Endothelial cell of umbilical vein (primary cell): ENCODE measurements at regions not wholly inside any gene's neighbourhood (a gene's known extent, or its start where the extent isn't known, plus 50 kb on each side); places are given as distances from the start of the nearest gene placed in this dataset. TPM values are rescaled to one million over a fixed set of nuclear protein-coding genes. Genes with fewer than 3 reads are reported as not detected.

Experiments
- BruUV-seq: library from RNA; stranded (reverse); fragments of 400-500 nt; replicated peaks from 2 replicates; lab custom pipeline; 2021; lab: Mats Ljungman, UMichigan
- CTCF ChIA-PET: fragments of 300-600, 350-600 bp; sonication (Branson Sonifier 250); formaldehyde crosslinking; loops from one replicate; lab custom pipeline; 2021; ENCODE audit warnings: antibody characterized with exemption, inconsistent platforms; lab: Charles Lee
- POLR2A ChIA-PET: fragments of 300-600, 350-600 bp; sonication (Branson Sonifier 250); formaldehyde crosslinking; loops from one replicate; lab custom pipeline; 2021; ENCODE audit warnings: antibody characterized with exemption, inconsistent platforms; lab: Charles Lee
- DNase-seq: peaks from one replicate; pipeline ENCODE4 v3.0.0-alpha.2; 2011; ENCODE audit warnings: low read depth, low spot score
- FAIRE-seq: peaks from 2 replicates; lab custom pipeline; 2011; peaks lifted over from hg19 to GRCh38; lab: Jason Lieb, UNC
- H2AFZ ChIP-seq: 2 replicates; pipeline ENCODE4 v1.6.0; 2012; ENCODE audit warnings: low read depth, low read length, control low read depth, inconsistent platforms
- H3K27ac ChIP-seq: 2 replicates; pipeline ENCODE4 v1.5.1; 2011; ENCODE audit warnings: low read depth, mild to moderate bottlenecking, control low read depth, low read length, moderate library complexity; ENCODE audit not compliant: insufficient read depth
- H3K27me3 ChIP-seq, 2 experiments: 2 replicates each; pipeline versions ENCODE4 v1.6.0 to v1.6.1; 2011; ENCODE audit warnings: low read length in 2 of 2, mixed read lengths in 1 of 2; ENCODE audit not compliant: control insufficient read depth in 2 of 2, insufficient read depth in 2 of 2
- H3K36me3 ChIP-seq, 2 experiments: 2 replicates in 1 of 2; 3 replicates in 1 of 2; pipeline ENCODE4 v1.5.1; 2011; ENCODE audit warnings: low read length in 2 of 2, mild to moderate bottlenecking in 1 of 2, moderate library complexity in 1 of 2; ENCODE audit not compliant: control insufficient read depth in 2 of 2, insufficient read depth in 2 of 2; ENCODE audit errors: extremely low read depth in 1 of 2
- H3K4me1 ChIP-seq: 3 replicates; pipeline ENCODE4 v1.5.1; 2011; ENCODE audit warnings: mild to moderate bottlenecking, low read length; ENCODE audit not compliant: control insufficient read depth, insufficient read depth; ENCODE audit errors: extremely low read depth
- H3K4me2 ChIP-seq: 2 replicates; pipeline ENCODE4 v1.6.1; 2011; ENCODE audit warnings: low read length, control low read depth, mixed read lengths; ENCODE audit not compliant: insufficient read depth
- H3K4me3 ChIP-seq, 3 experiments: fragments of 200-600 bp in 1 of 3; sonication (generic), shearing (Covaris generic) in 1 of 3; replicated peaks in 1 of 3; 2 replicates each; pipeline ENCODE4 v1.5.1; 2011 to 2016; ENCODE audit warnings: control low read depth in 3 of 3, low read length in 3 of 3, mild to moderate bottlenecking in 2 of 3, inconsistent platforms in 1 of 3, low read depth in 1 of 3, moderate library complexity in 1 of 3; ENCODE audit not compliant: insufficient read depth in 1 of 3
- H3K79me2 ChIP-seq: 2 replicates; pipeline ENCODE4 v1.6.0; 2012; ENCODE audit warnings: low read length, inconsistent platforms; ENCODE audit not compliant: control insufficient read depth, insufficient read depth
- H3K9ac ChIP-seq: replicated peaks from 2 replicates; pipeline ENCODE3; 2011; ENCODE audit warnings: low read length, control low read depth; ENCODE audit not compliant: insufficient read depth; ENCODE audit errors: extremely low read depth
- H3K9me1 ChIP-seq: replicated peaks from 3 replicates; pipeline ENCODE4 v1.6.0; 2011; ENCODE audit warnings: mild to moderate bottlenecking, low read length; ENCODE audit not compliant: control insufficient read depth, insufficient read depth; ENCODE audit errors: extremely low read depth
- H3K9me3 ChIP-seq: replicated peaks from 2 replicates; pipeline ENCODE4 v1.5.1; 2012; ENCODE audit warnings: low read length, inconsistent platforms; ENCODE audit not compliant: control insufficient read depth, insufficient read depth
- H4K20me1 ChIP-seq: replicated peaks from 2 replicates; pipeline ENCODE3; 2011; ENCODE audit warnings: mild to moderate bottlenecking, low read length; ENCODE audit not compliant: control insufficient read depth, insufficient read depth; ENCODE audit errors: extremely low read depth
- EZH2 ChIP-seq: IDR thresholded peaks from 2 replicates; pipeline ENCODE4 v1.6.1; 2012; ENCODE audit warnings: borderline replicate concordance, low read depth, mild to moderate bottlenecking, moderate library complexity, low read length, inconsistent platforms; ENCODE audit not compliant: severe bottlenecking
- FOS ChIP-seq: IDR thresholded peaks from 2 replicates; pipeline ENCODE4 v1.6.1; 2011; ENCODE audit warnings: mild to moderate bottlenecking, low read length, moderate library complexity, borderline replicate concordance; ENCODE audit not compliant: insufficient read depth
- GATA2 ChIP-seq: IDR thresholded peaks from 2 replicates; pipeline ENCODE4 v1.7.0; 2011; ENCODE audit warnings: low read depth, mild to moderate bottlenecking, moderate library complexity, mixed read lengths, low read length; ENCODE audit not compliant: insufficient read length, insufficient read depth
- JUN ChIP-seq: IDR thresholded peaks from 2 replicates; pipeline ENCODE4 v1.6.1; 2011; ENCODE audit warnings: borderline replicate concordance, low read depth; ENCODE audit not compliant: insufficient read length, insufficient read depth
- MAX ChIP-seq: IDR thresholded peaks from 2 replicates; pipeline ENCODE4 v1.6.1; 2011; ENCODE audit not compliant: insufficient read depth, insufficient read length
- MYC ChIP-seq: IDR thresholded peaks from one replicate; pipeline ENCODE4 v1.6.1; 2011; ENCODE audit warnings: mild to moderate bottlenecking, low read depth, low read length
- POLR2A ChIP-seq: IDR thresholded peaks from 2 replicates; pipeline ENCODE4 v1.6.1; 2012; ENCODE audit warnings: low read depth, mild to moderate bottlenecking, control low read depth, low read length
- POLR2AphosphoS5 ChIP-seq: IDR thresholded peaks from 2 replicates; pipeline ENCODE4 v1.6.1; 2012; ENCODE audit warnings: low read depth, mild to moderate bottlenecking, control low read depth, low read length, moderate library complexity; ENCODE audit not compliant: insufficient read depth
- dilution Hi-C: fragments of 300-500 bp; cut with MboI; formaldehyde crosslinking; loops from one replicate; pipeline ENCODE4 v1.15.0; 2019; ENCODE audit warnings: low sequenced_read_pairs; ENCODE audit not compliant: extremely low pct_ligation_motif_present
- intact Hi-C: fragments of 100-400 bp; cut with micrococcal nuclease; formaldehyde crosslinking; loops from one replicate; pipeline ENCODE4 v1.10.0; 2022
- small RNA-seq: library from RNA; depleted of rRNA; stranded (forward); fragments of <200 nt; gene quantifications from one replicate; pipeline ENCODE3, GENCODE V24; 2012; ENCODE audit warnings: low replicate concordance, low read depth; ENCODE audit not compliant: insufficient read depth, insufficient read length
- TF ChIP-seq, protein P1 (sequence below), 2 donors: IDR thresholded peaks; 1 replicate in 1 of 2; 2 replicates in 1 of 2; pipeline ENCODE4 v1.5.1; 2011; ENCODE audit warnings: low read length in 2 of 2, mild to moderate bottlenecking in 2 of 2, moderate library complexity in 2 of 2, control low read depth in 1 of 2, inconsistent platforms in 1 of 2, low read depth in 1 of 2; ENCODE audit not compliant: insufficient read depth in 1 of 2; ENCODE audit errors: extremely low read depth in 1 of 2

- Histone ChIP-seq H2AFZ (no peak overlapping the region), H3K36me3 (no peaks in the 10 kb centered on the region), H3K27me3 (no peaks in the 10 kb centered on the region), H4K20me1 (no peaks in the 10 kb centered on the region), H3K9me3 (no peaks in the 10 kb centered on the region), H3K9ac (no peak overlapping the region), H3K79me2 (no peaks in the 10 kb centered on the region), H3K4me2 (no peak overlapping the region), H3K27ac (no peak overlapping the region), H3K4me1 (no peaks in the 10 kb centered on the region), H3K9me1 (no peaks in the 10 kb centered on the region), H3K4me3 (no peak overlapping the region)
- dilution Hi-C loops = no loop called here
- DNase-seq = no peak
- ChIA-PET CTCF (no interaction called here), POLR2A (no interaction called here)
- intact Hi-C loops = no loop called here
- no peak for FAIRE-seq
- no TSS peak for BruUV-seq
- TF ChIP-seq, protein P1, sequence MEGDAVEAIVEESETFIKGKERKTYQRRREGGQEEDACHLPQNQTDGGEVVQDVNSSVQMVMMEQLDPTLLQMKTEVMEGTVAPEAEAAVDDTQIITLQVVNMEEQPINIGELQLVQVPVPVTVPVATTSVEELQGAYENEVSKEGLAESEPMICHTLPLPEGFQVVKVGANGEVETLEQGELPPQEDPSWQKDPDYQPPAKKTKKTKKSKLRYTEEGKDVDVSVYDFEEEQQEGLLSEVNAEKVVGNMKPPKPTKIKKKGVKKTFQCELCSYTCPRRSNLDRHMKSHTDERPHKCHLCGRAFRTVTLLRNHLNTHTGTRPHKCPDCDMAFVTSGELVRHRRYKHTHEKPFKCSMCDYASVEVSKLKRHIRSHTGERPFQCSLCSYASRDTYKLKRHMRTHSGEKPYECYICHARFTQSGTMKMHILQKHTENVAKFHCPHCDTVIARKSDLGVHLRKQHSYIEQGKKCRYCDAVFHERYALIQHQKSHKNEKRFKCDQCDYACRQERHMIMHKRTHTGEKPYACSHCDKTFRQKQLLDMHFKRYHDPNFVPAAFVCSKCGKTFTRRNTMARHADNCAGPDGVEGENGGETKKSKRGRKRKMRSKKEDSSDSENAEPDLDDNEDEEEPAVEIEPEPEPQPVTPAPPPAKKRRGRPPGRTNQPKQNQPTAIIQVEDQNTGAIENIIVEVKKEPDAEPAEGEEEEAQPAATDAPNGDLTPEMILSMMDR (IDR thresholded peaks at IDR 0.05; ENCODE audit: extremely low read depth in 1 of 2, insufficient read depth in 1 of 2, low read depth in 1 of 2, low read length in 2 of 2) = no peak
- TF ChIP-seq MAX (no peak), EZH2 (no peak), MYC (no peak), POLR2A (no peak), POLR2AphosphoS5 (no peak), JUN (no peak), FOS (no peak), GATA2 (no peak)
These were observed 52.9 kb upstream of the CDH18 start for GRCh38 chr5:20040901-20041300.

Small RNAs in the stretch of these regions (small RNA-seq; reads per million reads assigned to genes)
- gene AC093303.1 = not detected
